Effector memory CD8-positive, alpha-beta T cell (primary cell): ENCODE measurements at regions not wholly inside any gene's neighbourhood (a gene's known extent, or its start where the extent isn't known, plus 50 kb on each side); places are given as distances from the start of the nearest gene placed in this dataset.
"Not testable (repeated sequence)": the region's sequence is repeated elsewhere in the genome, so short reads cannot be mapped to it uniquely, and the experiment has no call there.

ENCODE experiments used
- ATAC-seq: fragments of 150-1000 bp; cut with Tn5 transposase; replicated peaks from 2 replicates; pipeline ENCODE4 v1.10.0; 2021; ENCODE audit warnings: mild to moderate bottlenecking, moderate library complexity
- DNase-seq, 3 experiments: peaks; one replicate each; pipeline ENCODE4 v3.0.0; 2021
- H3K27ac Mint-ChIP-seq, 2 donors: one replicate each; pipeline ENCODE4 v1.8.0; 2022; ENCODE audit warnings: mild to moderate bottlenecking in 2 of 2, mixed read lengths in 2 of 2, moderate library complexity in 2 of 2
- H3K27me3 Mint-ChIP-seq, 2 donors: one replicate each; pipeline ENCODE4 v1.8.0; 2022; ENCODE audit warnings: mixed read lengths in 2 of 2
- H3K36me3 Mint-ChIP-seq: one replicate; pipeline ENCODE4 v1.8.0; 2022; ENCODE audit warnings: mild to moderate bottlenecking, moderate library complexity, mixed read lengths; ENCODE audit not compliant: insufficient read depth
- H3K4me1 Mint-ChIP-seq, 2 donors: one replicate each; pipeline ENCODE4 v1.8.0; 2022; ENCODE audit warnings: low read depth in 2 of 2, mixed read lengths in 2 of 2
- H3K4me3 Mint-ChIP-seq, 2 donors: one replicate each; pipeline ENCODE4 v1.8.0; 2022; ENCODE audit warnings: mild to moderate bottlenecking in 2 of 2, mixed read lengths in 2 of 2, moderate library complexity in 2 of 2
- H3K9me3 Mint-ChIP-seq, 2 donors: one replicate each; pipeline ENCODE4 v1.8.0; 2022; ENCODE audit warnings: mixed read lengths in 2 of 2

GRCh38 chr5:104909803-104910202 is 1347.2 kb upstream of the NUDT12 start:
- Mint-ChIP-seq H3K4me1 (no peaks in the 10 kb centered on the region), H3K4me3 (no peak overlapping the region), H3K27me3 (no peaks in the 10 kb centered on the region), H3K27ac (no peak overlapping the region), H3K9me3 (no peaks in the 10 kb centered on the region), H3K36me3 (no peaks in the 10 kb centered on the region)
- ATAC-seq, result no peak
- DNase-seq, result no peak

GRCh38 chr5:104904561-104904960 is 1342.0 kb upstream of the NUDT12 start:
- peaks cover 0 to 7% of the 10 kb centered on the region in 2 donors for H3K9me3 Mint-ChIP-seq
- H3K36me3 Mint-ChIP-seq, result no peaks in the 10 kb centered on the region
- no peak overlapping the region for H3K27ac Mint-ChIP-seq
- no peak for DNase-seq
- H3K4me3 Mint-ChIP-seq, result no peak overlapping the region
- no peak for ATAC-seq
- no peaks in the 10 kb centered on the region for H3K4me1 Mint-ChIP-seq
- no peaks in the 10 kb centered on the region for H3K27me3 Mint-ChIP-seq

GRCh38 chr5:104903941-104904340 is 1341.4 kb upstream of the NUDT12 start:
- Mint-ChIP-seq H3K9me3 (peaks cover 6 to 8% of the 10 kb centered on the region in 2 donors), H3K27ac (no peak overlapping the region), H3K4me1 (no peaks in the 10 kb centered on the region), H3K36me3 (no peaks in the 10 kb centered on the region), H3K4me3 (no peak overlapping the region), H3K27me3 (no peaks in the 10 kb centered on the region)
- ATAC-seq, result no peak
- DNase-seq, result no peak

- H3K27me3 Mint-ChIP-seq, result no peaks in the 10 kb centered on the region
- H3K4me3 Mint-ChIP-seq, result no peak overlapping the region
- no peak overlapping the region for H3K27ac Mint-ChIP-seq
- ATAC-seq (no peak), DNase-seq (no peak)
- H3K36me3 Mint-ChIP-seq, result no peaks in the 10 kb centered on the region
- H3K9me3 Mint-ChIP-seq, result peaks cover under 1 to 2% of the 10 kb centered on the region in 2 donors
- H3K4me1 Mint-ChIP-seq, result no peaks in the 10 kb centered on the region
These were observed 1329.0 kb upstream of the NUDT12 start for GRCh38 chr5:104891596-104891995.

GRCh38 chr5:104890767-104891166 is 1328.2 kb upstream of the NUDT12 start:
- Mint-ChIP-seq H3K4me3 (no peak overlapping the region), H3K27me3 (no peaks in the 10 kb centered on the region), H3K4me1 (no peaks in the 10 kb centered on the region), H3K9me3 (peaks cover 6 to 9% of the 10 kb centered on the region in 2 donors), H3K27ac (no peak overlapping the region), H3K36me3 (no peaks in the 10 kb centered on the region)
- ATAC-seq (no peak), DNase-seq (no peak)

GRCh38 chr5:104859437-104859836 is 1296.8 kb upstream of the NUDT12 start:
- DNase-seq, result no peak
- H3K36me3 Mint-ChIP-seq, result no peaks in the 10 kb centered on the region
- H3K4me1 Mint-ChIP-seq, result no peaks in the 10 kb centered on the region
- H3K9me3 Mint-ChIP-seq, result peaks cover 0 to 2% of the 10 kb centered on the region in 2 donors
- no peaks in the 10 kb centered on the region for H3K27me3 Mint-ChIP-seq
- no peak overlapping the region for H3K4me3 Mint-ChIP-seq
- H3K27ac Mint-ChIP-seq, result no peak overlapping the region
- no peak for ATAC-seq

GRCh38 chr5:104852099-104852498 is 1289.5 kb upstream of the NUDT12 start:
- ATAC-seq, H3K27ac Mint-ChIP-seq, H3K36me3 Mint-ChIP-seq, DNase-seq, H3K27me3 Mint-ChIP-seq, H3K4me3 Mint-ChIP-seq, H3K4me1 Mint-ChIP-seq: not testable (repeated sequence)
- H3K9me3 Mint-ChIP-seq, result peaks cover 0 to 21% of the 10 kb centered on the region in 2 donors

- no peak for ATAC-seq
- Mint-ChIP-seq H3K36me3 (no peaks in the 10 kb centered on the region), H3K27me3 (no peaks in the 10 kb centered on the region), H3K9me3 (peaks cover 0 to 11% of the 10 kb centered on the region in 2 donors), H3K4me1 (no peaks in the 10 kb centered on the region), H3K27ac (no peak overlapping the region), H3K4me3 (no peak overlapping the region)
- no peak for DNase-seq
These were observed 1283.0 kb upstream of the NUDT12 start for GRCh38 chr5:104845541-104845940.

GRCh38 chr5:104843822-104844221 is 1281.2 kb upstream of the NUDT12 start:
- no peak overlapping the region for H3K27ac Mint-ChIP-seq
- no peak for DNase-seq
- H3K4me1 Mint-ChIP-seq, result no peaks in the 10 kb centered on the region
- H3K27me3 Mint-ChIP-seq, result no peaks in the 10 kb centered on the region
- peaks cover 0 to 5% of the 10 kb centered on the region in 2 donors for H3K9me3 Mint-ChIP-seq
- no peak for ATAC-seq
- no peak overlapping the region for H3K4me3 Mint-ChIP-seq
- H3K36me3 Mint-ChIP-seq, result no peaks in the 10 kb centered on the region

GRCh38 chr5:104840284-104840683 is 1277.7 kb upstream of the NUDT12 start:
- Mint-ChIP-seq H3K4me1 (no peaks in the 10 kb centered on the region), H3K27ac (no peak overlapping the region), H3K36me3 (no peaks in the 10 kb centered on the region), H3K4me3 (no peak overlapping the region), H3K9me3 (peaks cover 0 to 3% of the 10 kb centered on the region in 2 donors), H3K27me3 (no peaks in the 10 kb centered on the region)
- DNase-seq, result no peak
- ATAC-seq, result no peak

- ATAC-seq, H3K27me3 Mint-ChIP-seq, H3K4me1 Mint-ChIP-seq, H3K4me3 Mint-ChIP-seq, H3K27ac Mint-ChIP-seq, DNase-seq, H3K36me3 Mint-ChIP-seq: not testable (repeated sequence)
- peaks cover 11 to 16% of the 10 kb centered on the region in 2 donors for H3K9me3 Mint-ChIP-seq
These were observed 1268.9 kb upstream of the NUDT12 start for GRCh38 chr5:104831515-104831914.

- Mint-ChIP-seq H3K27me3 (no peaks in the 10 kb centered on the region), H3K4me1 (no peaks in the 10 kb centered on the region), H3K36me3 (no peaks in the 10 kb centered on the region), H3K27ac (no peak overlapping the region), H3K9me3 (peaks cover 7 to 9% of the 10 kb centered on the region in 2 donors), H3K4me3 (no peak overlapping the region)
- no peak for DNase-seq
- ATAC-seq, result no peak
These were observed 1259.0 kb upstream of the NUDT12 start for GRCh38 chr5:104821606-104822005.

GRCh38 chr5:104817127-104817526 is 1254.5 kb upstream of the NUDT12 start:
- Mint-ChIP-seq H3K36me3 (no peaks in the 10 kb centered on the region), H3K4me3 (no peak overlapping the region), H3K4me1 (no peaks in the 10 kb centered on the region), H3K9me3 (peaks cover 10 to 12% of the 10 kb centered on the region in 2 donors), H3K27me3 (no peaks in the 10 kb centered on the region), H3K27ac (no peak overlapping the region)
- ATAC-seq (no peak), DNase-seq (no peak)

GRCh38 chr5:104815212-104815611 is 1252.6 kb upstream of the NUDT12 start:
- Mint-ChIP-seq H3K36me3 (no peaks in the 10 kb centered on the region), H3K4me1 (no peaks in the 10 kb centered on the region)

More at GRCh38 chr5:104815212-104815611, 1252.6 kb upstream of the NUDT12 start:
- Mint-ChIP-seq H3K27me3 (no peaks in the 10 kb centered on the region), H3K27ac (no peak overlapping the region), H3K9me3 (peaks cover 7 to 19% of the 10 kb centered on the region in 2 donors), H3K4me3 (no peak overlapping the region)
- ATAC-seq (no peak), DNase-seq (no peak)
